GM18873 (cell line): ENCODE measurements at regions not wholly inside any gene's neighbourhood (a gene's known extent, or its start where the extent isn't known, plus 50 kb on each side); places are given as distances from the start of the nearest gene placed in this dataset.

Experiments
- ATAC-seq: cut with Tn5 transposase; IDR thresholded peaks from one replicate; pipeline ENCODE4 v1.9.1; 2021; ENCODE audit warnings: mild to moderate bottlenecking, moderate library complexity, moderate number of reproducible peaks; ENCODE audit not compliant: unreplicated experiment, low FRiP score

GRCh38 chr16:85251225-85251760, 139.0 kb upstream of the CIBAR2 start:
- ATAC-seq: no peak

- no peak for ATAC-seq
These were observed 139.7 kb upstream of the CIBAR2 start for GRCh38 chr16:85252014-85252413.

GRCh38 chr16:85252461-85252860, 140.2 kb upstream of the CIBAR2 start:
- ATAC-seq: no peak

GRCh38 chr16:85253084-85253941, 141.0 kb upstream of the CIBAR2 start:
- no peak for ATAC-seq

GRCh38 chr16:85254051-85254450, 141.8 kb upstream of the CIBAR2 start:
- no peak for ATAC-seq

GRCh38 chr16:85254921-85255320, 142.6 kb upstream of the CIBAR2 start:
- no peak for ATAC-seq

GRCh38 chr16:85255777-85256176, 143.5 kb upstream of the CIBAR2 start:
- ATAC-seq: no peak

GRCh38 chr16:85256190-85256739, 144.0 kb upstream of the CIBAR2 start:
- no peak for ATAC-seq

- ATAC-seq: no peak
These were observed 145.2 kb upstream of the CIBAR2 start for GRCh38 chr16:85257483-85257882.

GRCh38 chr16:85258166-85258565, 145.9 kb upstream of the CIBAR2 start:
- ATAC-seq: no peak

GRCh38 chr16:85258629-85259028, 146.4 kb upstream of the CIBAR2 start:
- ATAC-seq: no peak

- ATAC-seq: no peak
These were observed 147.0 kb upstream of the CIBAR2 start for GRCh38 chr16:85259115-85259831.

- ATAC-seq: no peak
These were observed 147.5 kb upstream of the CIBAR2 start for GRCh38 chr16:85259832-85260167.

- no peak for ATAC-seq
These were observed 148.9 kb upstream of the CIBAR2 start for GRCh38 chr16:85261204-85261603.

GRCh38 chr16:85261657-85262557, 149.6 kb upstream of the CIBAR2 start:
- ATAC-seq: no peak

- ATAC-seq: no peak
These were observed 150.4 kb upstream of the CIBAR2 start for GRCh38 chr16:85262558-85263238.

GRCh38 chr16:85263239-85263585, 150.9 kb upstream of the CIBAR2 start:
- ATAC-seq: no peak

- ATAC-seq: no peak
These were observed 152.5 kb upstream of the CIBAR2 start for GRCh38 chr16:85264752-85265151.

- no peak for ATAC-seq
These were observed 153.0 kb upstream of the CIBAR2 start for GRCh38 chr16:85265161-85265784.
